K562 (cell line): ENCODE measurements at regions not wholly inside any gene's neighbourhood (a gene's known extent, or its start where the extent isn't known, plus 50 kb on each side); places are given as distances from the start of the nearest gene placed in this dataset.

Experiments used
- ARID3A ChIP-seq: IDR thresholded peaks from 2 replicates; pipeline ENCODE4 v1.6.1; 2012; ENCODE audit warnings: low read depth, low read length, improper control_type of control experiment, borderline replicate concordance
- BMI1 ChIP-seq: fragments of 150-350 bp; IDR thresholded peaks from 2 replicates; pipeline ENCODE4 v1.6.1; 2014; ENCODE audit warnings: low read length
- CEBPG ChIP-seq, 3 experiments: fragments of 200-800 bp in 1 of 3; sonication (Bioruptor generic) in 1 of 3; sonication (generic) in 1 of 3; formaldehyde crosslinking in 1 of 3; IDR thresholded peaks in 2 of 3; conservative IDR thresholded peaks in 1 of 3; 2 replicates each; pipeline versions ENCODE4 v1.6.1 to v1.8.0; 2016 to 2022; ENCODE audit warnings: missing compliant biosample characterization in 2 of 3, missing genetic modification characterization in 2 of 3, mild to moderate bottlenecking in 1 of 3, missing genetic modification reagents in 1 of 3
- HMGXB4 ChIP-seq: sonication (generic); formaldehyde crosslinking; IDR thresholded peaks from 2 replicates; pipeline ENCODE4 v1.8.1; 2023; ENCODE audit warnings: mild to moderate bottlenecking, missing genetic modification reagents
- KAT2B ChIP-seq: IDR thresholded peaks from one replicate; pipeline ENCODE4 v1.6.1; 2012; ENCODE audit warnings: low read depth, mild to moderate bottlenecking, control low read depth, inconsistent platforms, low read length, moderate library complexity
- LEF1 ChIP-seq: fragments of 450-650 bp; IDR thresholded peaks from 2 replicates; pipeline ENCODE4 v1.6.1; 2016; ENCODE audit warnings: mild to moderate bottlenecking
- MEF2A ChIP-seq: IDR thresholded peaks from 2 replicates; pipeline ENCODE4 v1.6.1; 2011; ENCODE audit warnings: low read depth, mild to moderate bottlenecking, low read length, moderate library complexity; ENCODE audit not compliant: control insufficient read depth
- SRF ChIP-seq, 2 experiments: fragments of 250-450, 450-650 bp in 1 of 2; sonication (Bioruptor Pico) in 1 of 2; sonication (generic) in 1 of 2; formaldehyde crosslinking; IDR thresholded peaks; 2 replicates each; pipeline versions ENCODE4 v1.5.0 to v1.5.1; 2020 to 2022; ENCODE audit warnings: mild to moderate bottlenecking in 1 of 2, missing genetic modification reagents in 1 of 2

DNA sequence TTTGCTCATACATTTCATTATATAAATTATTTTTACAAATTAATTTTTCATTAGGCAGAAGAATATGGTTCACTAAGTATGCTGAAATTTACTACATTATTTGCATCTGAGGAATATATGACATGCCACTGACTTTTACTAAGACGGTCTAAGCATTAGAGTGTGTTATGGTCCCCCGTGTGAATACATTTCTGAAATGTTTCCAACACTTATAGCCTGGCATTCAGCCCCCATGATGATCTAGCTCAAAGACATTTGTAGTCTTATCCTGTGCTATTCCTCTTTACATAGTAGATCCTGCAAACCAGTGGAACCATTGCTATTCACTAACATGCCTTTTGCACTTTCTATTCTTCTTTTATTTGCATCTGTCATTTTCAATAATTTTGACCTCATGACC is 1878.0 kb downstream of the MRPL39 start (continued):
- TF ChIP-seq HMGXB4 (CRISPR knock-in tag): no peak
- TF ChIP-seq SRF (CRISPR knock-in tag; IDR thresholded peaks at IDR 0.05): no peak
- TF ChIP-seq ARID3A: no peak
- TF ChIP-seq MEF2A: no peak
- TF ChIP-seq CEBPG (CRISPR knock-in tag; IDR thresholded peaks at IDR 0.05): no peak
- no peak for TF ChIP-seq CEBPG (tag; conservative IDR thresholded peaks at IDR 0.05 in 1 of 2, IDR thresholded peaks at IDR 0.05 in 1 of 2)
- TF ChIP-seq BMI1: no peak
- TF ChIP-seq KAT2B: no peak
- TF ChIP-seq LEF1: no peak
- TF ChIP-seq, all 486 proteins: peak for 0
